ENCODE measurements at regions not wholly inside any gene's neighbourhood (a gene's known extent, or its start where the extent isn't known, plus 50 kb on each side); places are given as distances from the start of the nearest gene placed in this dataset.

DNA sequence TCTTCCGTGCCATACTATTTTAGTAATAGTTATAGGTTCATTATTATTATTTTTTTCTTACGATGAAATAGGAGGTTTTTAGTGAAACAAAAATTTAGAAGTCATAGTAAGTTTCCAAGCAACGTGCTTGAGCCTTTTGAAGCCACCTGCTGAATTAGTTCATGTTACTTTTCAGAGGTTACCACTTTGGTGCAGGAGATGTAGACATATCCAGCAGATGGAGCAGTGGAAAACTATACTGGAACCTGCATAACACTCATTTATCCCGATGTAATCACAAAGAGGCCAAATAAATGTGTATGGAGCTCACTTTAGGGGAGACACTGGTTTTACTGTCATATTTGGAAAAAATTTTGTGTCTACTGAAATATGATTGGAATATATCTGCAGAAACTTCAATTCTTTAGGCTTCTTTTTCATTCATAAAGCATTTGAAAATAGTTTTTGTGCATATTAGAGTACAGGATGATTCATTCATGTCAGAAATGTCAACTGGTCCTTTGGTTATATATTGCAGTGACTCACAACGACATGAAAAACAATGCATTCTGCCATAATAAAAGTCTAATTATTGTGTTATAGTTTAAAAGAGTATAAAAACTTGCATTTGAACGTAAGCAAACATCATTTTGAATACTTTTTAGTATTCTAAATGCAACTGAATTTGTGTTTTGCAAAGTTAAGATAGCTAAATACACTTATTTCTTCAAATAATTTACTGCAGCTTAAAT is 2182.9 kb upstream of the TENM3 start:
- 0 out of 2 replicates have a peak, but pooled peaks cover 4% of the 10 kb centered on the region for H3K79me2 ChIP-seq (ENCODE audit: insufficient read depth, low read depth)
- H3K27me3 ChIP-seq (ENCODE audit: insufficient read depth, low read depth), result no peaks in the 10 kb centered on the region
- H4K20me1 ChIP-seq (ENCODE audit: insufficient read depth), result no peaks in the 10 kb centered on the region
- H3K4me3 ChIP-seq (IDR thresholded peaks at IDR 0.05; ENCODE audit: insufficient read depth, low read depth, low read length), result peak overlapping the region; percentile 37
- H3K9ac ChIP-seq, result peak overlapping the region; percentile 62; the same call in 1 of the 2 replicates
- TF ChIP-seq, protein P1, sequence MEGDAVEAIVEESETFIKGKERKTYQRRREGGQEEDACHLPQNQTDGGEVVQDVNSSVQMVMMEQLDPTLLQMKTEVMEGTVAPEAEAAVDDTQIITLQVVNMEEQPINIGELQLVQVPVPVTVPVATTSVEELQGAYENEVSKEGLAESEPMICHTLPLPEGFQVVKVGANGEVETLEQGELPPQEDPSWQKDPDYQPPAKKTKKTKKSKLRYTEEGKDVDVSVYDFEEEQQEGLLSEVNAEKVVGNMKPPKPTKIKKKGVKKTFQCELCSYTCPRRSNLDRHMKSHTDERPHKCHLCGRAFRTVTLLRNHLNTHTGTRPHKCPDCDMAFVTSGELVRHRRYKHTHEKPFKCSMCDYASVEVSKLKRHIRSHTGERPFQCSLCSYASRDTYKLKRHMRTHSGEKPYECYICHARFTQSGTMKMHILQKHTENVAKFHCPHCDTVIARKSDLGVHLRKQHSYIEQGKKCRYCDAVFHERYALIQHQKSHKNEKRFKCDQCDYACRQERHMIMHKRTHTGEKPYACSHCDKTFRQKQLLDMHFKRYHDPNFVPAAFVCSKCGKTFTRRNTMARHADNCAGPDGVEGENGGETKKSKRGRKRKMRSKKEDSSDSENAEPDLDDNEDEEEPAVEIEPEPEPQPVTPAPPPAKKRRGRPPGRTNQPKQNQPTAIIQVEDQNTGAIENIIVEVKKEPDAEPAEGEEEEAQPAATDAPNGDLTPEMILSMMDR (conservative IDR thresholded peaks at IDR 0.05; ENCODE audit: low read depth, low read length), result no peak
- H3K4me2 ChIP-seq, result peak overlapping the region; percentile 80
- H3K4me1 ChIP-seq (ENCODE audit: low read depth, poor library complexity, severe bottlenecking), result peaks cover 35% of the 10 kb centered on the region
- H2AFZ ChIP-seq (ENCODE audit: low read depth), result peak overlapping the region; percentile 90
- H3K27ac ChIP-seq, result peak overlapping the region; percentile 63; the same call in 1 of the 2 replicates
- H3K36me3 ChIP-seq (ENCODE audit: insufficient read depth), result no peaks in the 10 kb centered on the region; the same call in 1 of the 2 replicates

DNA sequence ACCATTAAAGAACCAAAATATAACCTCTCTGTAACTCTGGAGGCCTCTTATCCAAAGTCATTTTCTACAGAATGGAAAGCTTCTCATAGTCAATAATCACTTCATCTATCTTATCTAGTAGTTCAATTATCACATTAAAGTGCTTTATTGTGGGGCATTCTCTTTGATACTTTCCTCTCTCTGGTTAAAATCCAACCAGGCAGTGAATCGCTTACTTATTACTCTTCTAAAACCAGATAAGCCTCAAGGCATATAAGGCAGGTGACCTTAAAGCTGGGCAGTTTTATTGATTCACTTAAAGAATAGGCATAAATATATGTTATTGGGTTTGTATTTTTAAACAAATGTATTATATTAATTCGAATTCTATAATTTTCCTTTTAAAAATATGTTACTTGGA is 2162.1 kb upstream of the TENM3 start:
- H3K4me3 ChIP-seq (IDR thresholded peaks at IDR 0.05; ENCODE audit: insufficient read depth, low read depth, low read length), result no peak overlapping the region
- no peak overlapping the region for H3K27ac ChIP-seq
- H3K36me3 ChIP-seq (ENCODE audit: insufficient read depth), result no peaks in the 10 kb centered on the region
- H2AFZ ChIP-seq (ENCODE audit: low read depth), result no peak overlapping the region
- no peaks in the 10 kb centered on the region for H3K27me3 ChIP-seq (ENCODE audit: insufficient read depth, low read depth)
- H3K79me2 ChIP-seq (ENCODE audit: insufficient read depth, low read depth), result no peaks in the 10 kb centered on the region
- no peaks in the 10 kb centered on the region for H3K4me1 ChIP-seq (ENCODE audit: low read depth, poor library complexity, severe bottlenecking)
- no peak overlapping the region for H3K4me2 ChIP-seq
- no peaks in the 10 kb centered on the region for H4K20me1 ChIP-seq (ENCODE audit: insufficient read depth)
- TF ChIP-seq, protein P1 (conservative IDR thresholded peaks at IDR 0.05; ENCODE audit: low read depth, low read length), result no peak
- no peak overlapping the region for H3K9ac ChIP-seq

DNA sequence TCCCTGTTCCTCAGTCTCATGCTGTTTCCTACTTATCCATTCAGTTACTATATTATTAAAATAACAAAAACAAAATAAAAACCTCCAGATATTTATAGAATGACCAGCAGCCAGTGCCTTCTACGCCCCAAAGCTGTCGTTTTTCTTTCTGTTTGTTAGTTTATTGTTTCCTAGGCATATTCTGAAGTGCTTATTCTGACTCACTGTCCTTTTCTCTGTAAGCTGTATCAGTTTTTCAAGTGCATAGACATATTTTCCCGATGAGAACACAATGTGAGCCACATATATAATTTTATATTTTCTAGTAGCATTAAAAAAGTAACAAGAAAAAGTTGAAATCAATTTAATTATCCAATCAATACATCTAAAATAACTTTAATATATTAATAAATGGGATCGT is 2158.6 kb upstream of the TENM3 start:
- H3K27ac ChIP-seq, result no peak overlapping the region
- H2AFZ ChIP-seq (ENCODE audit: low read depth), result no peak overlapping the region
- no peaks in the 10 kb centered on the region for H4K20me1 ChIP-seq (ENCODE audit: insufficient read depth)
- TF ChIP-seq, protein P1 (conservative IDR thresholded peaks at IDR 0.05; ENCODE audit: low read depth, low read length), result no peak
- no peaks in the 10 kb centered on the region for H3K27me3 ChIP-seq (ENCODE audit: insufficient read depth, low read depth)
- no peak overlapping the region for H3K4me3 ChIP-seq (IDR thresholded peaks at IDR 0.05; ENCODE audit: insufficient read depth, low read depth, low read length)
- H3K4me1 ChIP-seq (ENCODE audit: low read depth, poor library complexity, severe bottlenecking), result no peaks in the 10 kb centered on the region
- H3K9ac ChIP-seq, result no peak overlapping the region
- no peak overlapping the region for H3K4me2 ChIP-seq
- H3K79me2 ChIP-seq (ENCODE audit: insufficient read depth, low read depth), result no peaks in the 10 kb centered on the region
- H3K36me3 ChIP-seq (ENCODE audit: insufficient read depth), result no peaks in the 10 kb centered on the region

DNA sequence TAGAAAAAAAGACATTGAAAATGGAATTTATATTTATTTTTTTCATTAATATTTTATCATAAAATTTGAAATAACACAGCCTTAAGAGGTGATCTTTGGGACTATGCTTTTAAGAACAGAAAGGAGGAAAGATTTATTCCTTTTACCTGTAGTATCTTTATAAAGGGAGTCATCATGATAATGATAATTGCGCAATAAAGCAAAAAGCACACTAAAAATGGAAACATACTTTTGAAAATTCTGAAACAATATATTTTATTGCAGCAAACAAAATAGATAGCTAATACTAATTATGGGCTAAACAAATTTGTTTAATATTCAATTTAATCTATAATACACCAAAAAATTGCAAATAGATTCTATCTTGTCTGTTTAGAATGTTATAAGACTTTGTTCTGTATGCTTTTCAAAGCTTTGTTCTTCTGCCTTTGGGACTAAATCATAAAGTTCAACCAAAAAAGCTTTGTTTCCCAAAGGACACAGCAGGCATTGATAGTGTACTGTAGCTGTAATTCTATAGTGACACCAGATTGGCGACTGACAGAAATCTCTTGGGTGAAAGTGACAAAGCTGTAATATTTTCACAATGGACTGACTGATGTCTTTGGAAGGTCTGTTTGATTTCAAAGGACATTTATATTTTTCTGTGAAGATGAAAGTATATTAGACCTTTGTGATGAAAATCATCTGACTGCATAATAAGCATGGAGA is 2156.6 kb upstream of the TENM3 start:
- no peaks in the 10 kb centered on the region for H3K79me2 ChIP-seq (ENCODE audit: insufficient read depth, low read depth)
- no peak overlapping the region for H3K4me2 ChIP-seq
- no peaks in the 10 kb centered on the region for H3K36me3 ChIP-seq (ENCODE audit: insufficient read depth)
- TF ChIP-seq, protein P1 (conservative IDR thresholded peaks at IDR 0.05; ENCODE audit: low read depth, low read length), result no peak
- H3K27me3 ChIP-seq (ENCODE audit: insufficient read depth, low read depth), result no peaks in the 10 kb centered on the region
- H4K20me1 ChIP-seq (ENCODE audit: insufficient read depth), result no peaks in the 10 kb centered on the region
- H3K9ac ChIP-seq, result no peak overlapping the region
- no peak overlapping the region for H2AFZ ChIP-seq (ENCODE audit: low read depth)
- H3K4me3 ChIP-seq (IDR thresholded peaks at IDR 0.05; ENCODE audit: insufficient read depth, low read depth, low read length), result no peak overlapping the region
- no peaks in the 10 kb centered on the region for H3K4me1 ChIP-seq (ENCODE audit: low read depth, poor library complexity, severe bottlenecking)
- no peak overlapping the region for H3K27ac ChIP-seq

Data from KMS-11 (cell line).